SK-N-SH treated with all-trans-retinoic acid at 6 μM for 48 hours (cell line): ENCODE measurements at regions not wholly inside any gene's neighbourhood (a gene's known extent, or its start where the extent isn't known, plus 50 kb on each side); places are given as distances from the start of the nearest gene placed in this dataset.

Source experiments
- ATAC-seq: fragments of 200-7000 bp; cut with Tn5 transposase; 3 replicates; pipeline ENCODE4 v1.9.1; 2020; ENCODE audit warnings: mild to moderate bottlenecking, moderate library complexity
- BACH2 ChIP-seq: fragments of 250-450 bp; sonication (Bioruptor Pico); IDR thresholded peaks from 2 replicates; pipeline ENCODE4 v1.9.0; 2021; ENCODE audit warnings: mild to moderate bottlenecking, borderline replicate concordance
- CSDC2 ChIP-seq: fragments of 250-450 bp; sonication (Bioruptor Pico); IDR thresholded peaks from 2 replicates; pipeline ENCODE4 v1.5.0; 2020; ENCODE audit warnings: mild to moderate bottlenecking, moderate library complexity
- ESRRG ChIP-seq: fragments of 250-450 bp; sonication (Bioruptor Pico); IDR thresholded peaks from 2 replicates; pipeline ENCODE4 v1.6.1; 2021; ENCODE audit warnings: mild to moderate bottlenecking
- GLIS3 ChIP-seq: fragments of 250-450 bp; sonication (Bioruptor Pico); IDR thresholded peaks from 2 replicates; pipeline ENCODE4 v1.5.0; 2020; ENCODE audit warnings: mild to moderate bottlenecking, moderate library complexity
- ISL1 ChIP-seq: fragments of 250-450 bp; sonication (Bioruptor Pico); IDR thresholded peaks from 2 replicates; pipeline ENCODE4 v2.1.2; 2022; ENCODE audit warnings: mild to moderate bottlenecking, moderate library complexity
- PPARA ChIP-seq: fragments of 250-450 bp; sonication (Bioruptor Pico); IDR thresholded peaks from 2 replicates; pipeline ENCODE4 v1.5.0; 2020; ENCODE audit warnings: mild to moderate bottlenecking, borderline replicate concordance
- RARB ChIP-seq: fragments of 250-450 bp; sonication (Bioruptor Pico); IDR thresholded peaks from 2 replicates; pipeline ENCODE4 v1.8.0; 2021; ENCODE audit warnings: mild to moderate bottlenecking, moderate library complexity
- SNAI2 ChIP-seq: fragments of 250-450 bp; sonication (Bioruptor Pico); IDR thresholded peaks from 2 replicates; pipeline ENCODE4 v1.5.0; 2020; ENCODE audit warnings: mild to moderate bottlenecking, moderate library complexity
- TCF4 ChIP-seq: fragments of 250-450 bp; sonication (Bioruptor Pico); IDR thresholded peaks from 2 replicates; pipeline ENCODE4 v1.8.0; 2021; ENCODE audit warnings: mild to moderate bottlenecking, moderate library complexity, borderline replicate concordance
- ZC3H10 ChIP-seq: fragments of 250-450 bp; sonication (Bioruptor Pico); IDR thresholded peaks from 2 replicates; pipeline ENCODE4 v1.5.1; 2021; ENCODE audit warnings: mild to moderate bottlenecking, moderate library complexity
- ZFP3 ChIP-seq: fragments of 250-450 bp; sonication (Bioruptor Pico); IDR thresholded peaks from 2 replicates; pipeline ENCODE4 v1.5.0; 2020; ENCODE audit warnings: mild to moderate bottlenecking, moderate library complexity
- ZFP30 ChIP-seq: fragments of 450-650 bp; formaldehyde crosslinking; IDR thresholded peaks from 2 replicates; pipeline ENCODE4 v1.5.0; 2022; ENCODE audit warnings: mild to moderate bottlenecking, moderate library complexity
- ZNF70 ChIP-seq: fragments of 450-650 bp; formaldehyde crosslinking; IDR thresholded peaks from 2 replicates; pipeline ENCODE4 v1.5.0; 2020; ENCODE audit warnings: mild to moderate bottlenecking, moderate library complexity
- ZNF8 ChIP-seq: fragments of 450-650 bp; formaldehyde crosslinking; IDR thresholded peaks from 2 replicates; pipeline ENCODE4 v1.5.0; 2020; ENCODE audit warnings: mild to moderate bottlenecking, moderate library complexity
- TF ChIP-seq, protein P1 (sequence below): fragments of 250-450 bp; sonication (Bioruptor Pico); IDR thresholded peaks from 2 replicates; pipeline ENCODE4 v1.5.0; 2020; ENCODE audit warnings: mild to moderate bottlenecking, moderate library complexity
- TF ChIP-seq, protein P2 (sequence below): fragments of 250-450 bp; sonication (Bioruptor Pico); IDR thresholded peaks from 2 replicates; pipeline ENCODE4 v1.8.0; 2020; ENCODE audit warnings: mild to moderate bottlenecking, moderate library complexity, borderline replicate concordance
- TF ChIP-seq, protein P3 (sequence below): fragments of 250-450 bp; sonication (Bioruptor Pico); IDR thresholded peaks from 2 replicates; pipeline ENCODE4 v1.5.1; 2021; ENCODE audit warnings: mild to moderate bottlenecking, moderate library complexity
- TF ChIP-seq, protein P4 (sequence below): fragments of 250-450 bp; sonication (Bioruptor Pico); IDR thresholded peaks from 2 replicates; pipeline ENCODE4 v1.8.0; 2021; ENCODE audit warnings: low read depth, mild to moderate bottlenecking, moderate library complexity, borderline replicate concordance
- TF ChIP-seq, protein P5 (sequence below): fragments of 250-450 bp; sonication (Bioruptor Pico); IDR thresholded peaks from 2 replicates; pipeline ENCODE4 v1.5.1; 2020; ENCODE audit warnings: low read depth, mild to moderate bottlenecking, moderate library complexity

DNA sequence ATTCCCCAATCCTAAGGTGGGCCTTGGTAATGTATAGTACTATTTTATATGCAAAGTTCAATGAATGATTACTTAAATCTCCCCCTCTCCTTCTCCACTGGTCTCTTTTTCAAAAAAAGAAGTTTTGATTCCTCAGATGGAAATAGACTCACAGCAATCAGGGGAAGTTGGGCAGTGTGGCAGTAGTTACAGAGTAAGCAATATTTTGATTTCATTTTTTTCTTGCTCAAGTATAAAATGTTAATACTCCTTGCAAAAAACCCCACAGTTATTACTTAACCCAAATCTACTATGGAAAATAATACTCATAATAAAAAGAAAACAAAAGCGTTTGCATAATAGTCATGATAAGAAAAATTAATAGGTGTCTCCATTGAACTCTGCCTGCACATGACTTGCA lies 56.9 kb upstream of the CXCL8 start:
- TF ChIP-seq ZFP30 (CRISPR knock-in tag) = no peak
- TF ChIP-seq BACH2 (CRISPR knock-in tag) = no peak
- TF ChIP-seq GLIS3 (CRISPR knock-in tag) = no peak

DNA sequence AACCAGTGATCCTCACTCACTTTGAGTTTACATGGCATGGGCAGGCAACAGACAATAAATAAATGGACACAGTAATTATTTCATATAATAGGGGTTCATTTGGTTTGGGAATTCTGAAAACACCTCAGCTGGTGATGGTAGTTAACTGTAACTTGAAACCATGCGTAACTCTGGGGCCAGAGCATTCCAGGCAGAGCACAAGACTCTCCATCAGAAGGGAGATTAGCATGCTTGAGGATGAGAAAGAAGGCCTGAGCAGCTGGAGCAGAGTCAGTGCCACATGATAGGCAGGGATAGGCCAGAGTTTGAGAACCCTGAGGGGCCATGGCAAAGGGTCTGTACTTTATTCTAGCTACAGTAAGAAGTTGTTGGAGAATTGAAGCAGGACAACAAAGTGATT lies 56.3 kb upstream of the CXCL8 start:
- ATAC-seq = peak; percentile 42; the same call in 2 of the 3 replicates
- no peak for TF ChIP-seq ZFP3
- TF ChIP-seq ISL1 (CRISPR knock-in tag) = no peak
- no peak for TF ChIP-seq PPARA (CRISPR knock-in tag)
- no peak for TF ChIP-seq ZNF8 (CRISPR knock-in tag)
- TF ChIP-seq, protein P1, sequence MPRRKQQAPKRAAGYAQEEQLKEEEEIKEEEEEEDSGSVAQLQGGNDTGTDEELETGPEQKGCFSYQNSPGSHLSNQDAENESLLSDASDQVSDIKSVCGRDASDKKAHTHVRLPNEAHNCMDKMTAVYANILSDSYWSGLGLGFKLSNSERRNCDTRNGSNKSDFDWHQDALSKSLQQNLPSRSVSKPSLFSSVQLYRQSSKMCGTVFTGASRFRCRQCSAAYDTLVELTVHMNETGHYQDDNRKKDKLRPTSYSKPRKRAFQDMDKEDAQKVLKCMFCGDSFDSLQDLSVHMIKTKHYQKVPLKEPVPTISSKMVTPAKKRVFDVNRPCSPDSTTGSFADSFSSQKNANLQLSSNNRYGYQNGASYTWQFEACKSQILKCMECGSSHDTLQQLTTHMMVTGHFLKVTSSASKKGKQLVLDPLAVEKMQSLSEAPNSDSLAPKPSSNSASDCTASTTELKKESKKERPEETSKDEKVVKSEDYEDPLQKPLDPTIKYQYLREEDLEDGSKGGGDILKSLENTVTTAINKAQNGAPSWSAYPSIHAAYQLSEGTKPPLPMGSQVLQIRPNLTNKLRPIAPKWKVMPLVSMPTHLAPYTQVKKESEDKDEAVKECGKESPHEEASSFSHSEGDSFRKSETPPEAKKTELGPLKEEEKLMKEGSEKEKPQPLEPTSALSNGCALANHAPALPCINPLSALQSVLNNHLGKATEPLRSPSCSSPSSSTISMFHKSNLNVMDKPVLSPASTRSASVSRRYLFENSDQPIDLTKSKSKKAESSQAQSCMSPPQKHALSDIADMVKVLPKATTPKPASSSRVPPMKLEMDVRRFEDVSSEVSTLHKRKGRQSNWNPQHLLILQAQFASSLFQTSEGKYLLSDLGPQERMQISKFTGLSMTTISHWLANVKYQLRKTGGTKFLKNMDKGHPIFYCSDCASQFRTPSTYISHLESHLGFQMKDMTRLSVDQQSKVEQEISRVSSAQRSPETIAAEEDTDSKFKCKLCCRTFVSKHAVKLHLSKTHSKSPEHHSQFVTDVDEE (CRISPR knock-in tag) = no peak

More for the DNA sequence above, 56.9 kb upstream of the CXCL8 start:
- no peak for ATAC-seq

DNA sequence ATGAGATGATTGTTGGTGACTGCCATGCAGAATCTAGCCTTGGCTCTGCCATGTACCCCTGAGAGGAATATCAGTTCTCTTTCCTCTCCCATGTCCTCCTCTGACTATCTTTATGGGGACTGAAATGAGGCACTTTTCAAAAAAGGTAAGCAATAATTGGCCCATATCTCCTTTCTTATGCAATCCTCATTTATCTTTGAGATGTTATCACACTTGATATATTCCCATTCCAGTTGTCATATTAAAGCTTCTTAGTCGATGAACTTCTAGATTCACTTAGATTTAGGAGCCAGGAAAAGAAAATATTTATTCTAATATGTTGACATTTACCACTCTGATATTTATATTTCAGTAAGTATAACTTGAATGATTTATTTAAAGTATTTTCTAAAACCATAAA lies 55.3 kb upstream of the CXCL8 start:
- TF ChIP-seq BACH2 (CRISPR knock-in tag) (no peak), CSDC2 (CRISPR knock-in tag) (no peak), ZFP3 (no peak), SNAI2 (CRISPR knock-in tag) (no peak), PPARA (CRISPR knock-in tag) (no peak), ISL1 (CRISPR knock-in tag) (no peak), ESRRG (CRISPR knock-in tag) (no peak), ZC3H10 (no peak), TCF4 (CRISPR knock-in tag) (no peak), ZNF8 (CRISPR knock-in tag) (no peak), ZNF70 (CRISPR knock-in tag) (no peak)
- TF ChIP-seq, protein P2, sequence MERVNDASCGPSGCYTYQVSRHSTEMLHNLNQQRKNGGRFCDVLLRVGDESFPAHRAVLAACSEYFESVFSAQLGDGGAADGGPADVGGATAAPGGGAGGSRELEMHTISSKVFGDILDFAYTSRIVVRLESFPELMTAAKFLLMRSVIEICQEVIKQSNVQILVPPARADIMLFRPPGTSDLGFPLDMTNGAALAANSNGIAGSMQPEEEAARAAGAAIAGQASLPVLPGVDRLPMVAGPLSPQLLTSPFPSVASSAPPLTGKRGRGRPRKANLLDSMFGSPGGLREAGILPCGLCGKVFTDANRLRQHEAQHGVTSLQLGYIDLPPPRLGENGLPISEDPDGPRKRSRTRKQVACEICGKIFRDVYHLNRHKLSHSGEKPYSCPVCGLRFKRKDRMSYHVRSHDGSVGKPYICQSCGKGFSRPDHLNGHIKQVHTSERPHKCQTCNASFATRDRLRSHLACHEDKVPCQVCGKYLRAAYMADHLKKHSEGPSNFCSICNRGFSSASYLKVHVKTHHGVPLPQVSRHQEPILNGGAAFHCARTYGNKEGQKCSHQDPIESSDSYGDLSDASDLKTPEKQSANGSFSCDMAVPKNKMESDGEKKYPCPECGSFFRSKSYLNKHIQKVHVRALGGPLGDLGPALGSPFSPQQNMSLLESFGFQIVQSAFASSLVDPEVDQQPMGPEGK (CRISPR knock-in tag) = no peak
- TF ChIP-seq, protein P3, sequence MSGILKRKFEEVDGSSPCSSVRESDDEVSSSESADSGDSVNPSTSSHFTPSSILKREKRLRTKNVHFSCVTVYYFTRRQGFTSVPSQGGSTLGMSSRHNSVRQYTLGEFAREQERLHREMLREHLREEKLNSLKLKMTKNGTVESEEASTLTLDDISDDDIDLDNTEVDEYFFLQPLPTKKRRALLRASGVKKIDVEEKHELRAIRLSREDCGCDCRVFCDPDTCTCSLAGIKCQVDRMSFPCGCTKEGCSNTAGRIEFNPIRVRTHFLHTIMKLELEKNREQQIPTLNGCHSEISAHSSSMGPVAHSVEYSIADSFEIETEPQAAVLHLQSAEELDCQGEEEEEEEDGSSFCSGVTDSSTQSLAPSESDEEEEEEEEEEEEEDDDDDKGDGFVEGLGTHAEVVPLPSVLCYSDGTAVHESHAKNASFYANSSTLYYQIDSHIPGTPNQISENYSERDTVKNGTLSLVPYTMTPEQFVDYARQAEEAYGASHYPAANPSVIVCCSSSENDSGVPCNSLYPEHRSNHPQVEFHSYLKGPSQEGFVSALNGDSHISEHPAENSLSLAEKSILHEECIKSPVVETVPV (CRISPR knock-in tag) = no peak
- TF ChIP-seq, all 23 proteins: peak for 0
- no peak for ATAC-seq

DNA sequence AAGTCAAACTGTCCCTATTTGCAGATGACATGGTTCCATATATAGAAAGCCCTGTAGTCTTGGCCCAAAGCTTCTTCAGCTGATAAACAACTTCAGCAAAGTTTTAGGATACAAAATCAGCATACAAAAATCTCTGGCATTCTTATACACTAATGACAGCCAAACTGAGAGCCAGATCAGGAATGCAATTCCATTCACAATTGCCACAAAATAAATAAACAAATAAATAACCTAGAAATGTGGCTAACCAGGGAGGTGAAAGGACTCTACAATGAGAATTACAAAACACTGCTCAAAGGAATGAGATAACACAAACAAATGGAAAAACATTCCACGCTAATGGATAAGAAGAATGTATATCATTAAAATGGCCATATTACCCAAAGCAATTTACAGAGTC lies 52.9 kb upstream of the CXCL8 start:
- no peak for ATAC-seq
- TF ChIP-seq RARB (CRISPR knock-in tag) (no peak), ZNF8 (CRISPR knock-in tag) (no peak), ISL1 (CRISPR knock-in tag) (no peak), CSDC2 (CRISPR knock-in tag) (no peak), TCF4 (CRISPR knock-in tag) (no peak)
- TF ChIP-seq, protein P1 (CRISPR knock-in tag) = no peak
- TF ChIP-seq, protein P4, sequence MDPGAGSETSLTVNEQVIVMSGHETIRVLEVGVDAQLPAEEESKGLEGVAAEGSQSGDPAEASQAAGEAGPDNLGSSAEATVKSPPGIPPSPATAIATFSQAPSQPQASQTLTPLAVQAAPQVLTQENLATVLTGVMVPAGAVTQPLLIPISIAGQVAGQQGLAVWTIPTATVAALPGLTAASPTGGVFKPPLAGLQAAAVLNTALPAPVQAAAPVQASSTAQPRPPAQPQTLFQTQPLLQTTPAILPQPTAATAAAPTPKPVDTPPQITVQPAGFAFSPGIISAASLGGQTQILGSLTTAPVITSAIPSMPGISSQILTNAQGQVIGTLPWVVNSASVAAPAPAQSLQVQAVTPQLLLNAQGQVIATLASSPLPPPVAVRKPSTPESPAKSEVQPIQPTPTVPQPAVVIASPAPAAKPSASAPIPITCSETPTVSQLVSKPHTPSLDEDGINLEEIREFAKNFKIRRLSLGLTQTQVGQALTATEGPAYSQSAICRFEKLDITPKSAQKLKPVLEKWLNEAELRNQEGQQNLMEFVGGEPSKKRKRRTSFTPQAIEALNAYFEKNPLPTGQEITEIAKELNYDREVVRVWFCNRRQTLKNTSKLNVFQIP = no peak
- TF ChIP-seq, protein P2 (CRISPR knock-in tag) = no peak
- TF ChIP-seq, protein P5, sequence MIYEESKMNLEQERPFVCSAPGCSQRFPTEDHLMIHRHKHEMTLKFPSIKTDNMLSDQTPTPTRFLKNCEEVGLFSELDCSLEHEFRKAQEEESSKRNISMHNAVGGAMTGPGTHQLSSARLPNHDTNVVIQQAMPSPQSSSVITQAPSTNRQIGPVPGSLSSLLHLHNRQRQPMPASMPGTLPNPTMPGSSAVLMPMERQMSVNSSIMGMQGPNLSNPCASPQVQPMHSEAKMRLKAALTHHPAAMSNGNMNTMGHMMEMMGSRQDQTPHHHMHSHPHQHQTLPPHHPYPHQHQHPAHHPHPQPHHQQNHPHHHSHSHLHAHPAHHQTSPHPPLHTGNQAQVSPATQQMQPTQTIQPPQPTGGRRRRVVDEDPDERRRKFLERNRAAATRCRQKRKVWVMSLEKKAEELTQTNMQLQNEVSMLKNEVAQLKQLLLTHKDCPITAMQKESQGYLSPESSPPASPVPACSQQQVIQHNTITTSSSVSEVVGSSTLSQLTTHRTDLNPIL (CRISPR knock-in tag) = no peak
